ENCODE measurements at regions not wholly inside any gene's neighbourhood (a gene's known extent, or its start where the extent isn't known, plus 50 kb on each side); places are given as distances from the start of the nearest gene placed in this dataset.

DNA sequence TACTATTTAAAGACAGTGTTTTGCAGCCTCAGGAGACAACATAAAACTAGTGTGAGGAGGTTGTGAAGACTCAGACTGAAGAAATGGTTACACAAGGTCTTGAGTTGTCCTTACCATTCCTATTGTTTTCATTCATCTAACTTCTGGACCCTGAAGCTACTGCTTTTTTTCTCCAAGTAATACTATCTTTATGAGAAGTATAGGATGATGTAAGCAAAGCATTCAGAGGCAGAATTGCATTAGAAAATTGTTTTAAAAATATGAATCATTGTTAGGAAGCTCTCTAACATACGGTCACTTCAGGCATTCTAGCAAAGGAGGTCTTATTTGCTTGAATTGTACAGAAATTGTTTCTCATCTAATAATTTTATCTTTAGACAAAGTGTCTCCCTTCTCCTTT, 357.8 kb downstream of the TLL1 start:
- H3K27me3 ChIP-seq (ENCODE audit: low read length) = no peaks in the 10 kb centered on the region
- H3K9ac ChIP-seq (ENCODE audit: low read length) = no peak overlapping the region
- no peak overlapping the region for H3K4me3 ChIP-seq (ENCODE audit: insufficient read depth, low read length, poor library complexity, severe bottlenecking)
- H2AFZ ChIP-seq (ENCODE audit: low read depth, low read length, severe bottlenecking) = no peak overlapping the region
- no peaks in the 10 kb centered on the region for H3K9me3 ChIP-seq (ENCODE audit: insufficient read depth, low read length)
- H3K79me2 ChIP-seq (ENCODE audit: insufficient read depth, low read length) = no peaks in the 10 kb centered on the region
- no peak overlapping the region for H3K4me2 ChIP-seq (ENCODE audit: low read depth, low read length, poor library complexity, severe bottlenecking)
- no peaks in the 10 kb centered on the region for H4K20me1 ChIP-seq (ENCODE audit: low read depth, low read length)
- H3K9me2 ChIP-seq (replicated peaks; ENCODE audit: insufficient read depth, low read length) = no peaks in the 10 kb centered on the region
- no peak overlapping the region for H3K27ac ChIP-seq (ENCODE audit: low read depth, low read length)
- H3F3A ChIP-seq (ENCODE audit: insufficient read depth) = no peaks in the 10 kb centered on the region
- no peaks in the 10 kb centered on the region for H3K36me3 ChIP-seq (ENCODE audit: low read length)
- TF ChIP-seq EZH2phosphoT487 (conservative IDR thresholded peaks at IDR 0.05; ENCODE audit: low read length) = no peak
- TF ChIP-seq CTCF (IDR thresholded peaks at IDR 0.05; ENCODE audit: insufficient read depth, low read length, poor library complexity, severe bottlenecking) = no peak

GRCh38 chr4:166239354-166239753, 366.3 kb downstream of the TLL1 start:
- no peaks in the 10 kb centered on the region for H3F3A ChIP-seq (ENCODE audit: insufficient read depth)
- H3K9me3 ChIP-seq (ENCODE audit: insufficient read depth, low read length) = no peaks in the 10 kb centered on the region
- H4K20me1 ChIP-seq (ENCODE audit: low read depth, low read length) = no peaks in the 10 kb centered on the region
- no peaks in the 10 kb centered on the region for H3K79me2 ChIP-seq (ENCODE audit: insufficient read depth, low read length)
- no peak overlapping the region for H3K9ac ChIP-seq (ENCODE audit: low read length)
- H3K27ac ChIP-seq (ENCODE audit: low read depth, low read length) = no peak overlapping the region
- H2AFZ ChIP-seq (ENCODE audit: low read depth, low read length, severe bottlenecking) = no peak overlapping the region
- H3K36me3 ChIP-seq (ENCODE audit: low read length) = no peaks in the 10 kb centered on the region
- H3K4me3 ChIP-seq (ENCODE audit: insufficient read depth, low read length, poor library complexity, severe bottlenecking) = no peak overlapping the region
- no peaks in the 10 kb centered on the region for H3K27me3 ChIP-seq (ENCODE audit: low read length)
- no peak overlapping the region for H3K4me2 ChIP-seq (ENCODE audit: low read depth, low read length, poor library complexity, severe bottlenecking)
- H3K9me2 ChIP-seq (replicated peaks; ENCODE audit: insufficient read depth, low read length) = no peaks in the 10 kb centered on the region
- TF ChIP-seq EZH2phosphoT487 (conservative IDR thresholded peaks at IDR 0.05; ENCODE audit: low read length) (no peak), CTCF (IDR thresholded peaks at IDR 0.05; ENCODE audit: insufficient read depth, low read length, poor library complexity, severe bottlenecking) (no peak)

- peak overlapping the region; percentile 18 for H2AFZ ChIP-seq (ENCODE audit: low read depth, low read length, severe bottlenecking)
- no peak overlapping the region for H3K4me3 ChIP-seq (ENCODE audit: insufficient read depth, low read length, poor library complexity, severe bottlenecking)
- H3K9ac ChIP-seq (ENCODE audit: low read length) = no peak overlapping the region
- H3K9me3 ChIP-seq (ENCODE audit: insufficient read depth, low read length) = no peaks in the 10 kb centered on the region
- H4K20me1 ChIP-seq (ENCODE audit: low read depth, low read length) = no peaks in the 10 kb centered on the region
- H3K36me3 ChIP-seq (ENCODE audit: low read length) = no peaks in the 10 kb centered on the region
- TF ChIP-seq CTCF (IDR thresholded peaks at IDR 0.05; ENCODE audit: insufficient read depth, low read length, poor library complexity, severe bottlenecking) (peak; percentile 47), EZH2phosphoT487 (conservative IDR thresholded peaks at IDR 0.05; ENCODE audit: low read length) (no peak)
- no peaks in the 10 kb centered on the region for H3K79me2 ChIP-seq (ENCODE audit: insufficient read depth, low read length)
- no peaks in the 10 kb centered on the region for H3K27me3 ChIP-seq (ENCODE audit: low read length)
- no peak overlapping the region for H3K4me2 ChIP-seq (ENCODE audit: low read depth, low read length, poor library complexity, severe bottlenecking)
- no peaks in the 10 kb centered on the region for H3F3A ChIP-seq (ENCODE audit: insufficient read depth)
- H3K27ac ChIP-seq (ENCODE audit: low read depth, low read length) = no peak overlapping the region
- no peaks in the 10 kb centered on the region for H3K9me2 ChIP-seq (replicated peaks; ENCODE audit: insufficient read depth, low read length)
Measured at GRCh38 chr4:166252487-166253402, 379.7 kb downstream of the TLL1 start.

All from SU-DHL-6 (cell line).